HG03280 (cell line): ENCODE measurements at regions not wholly inside any gene's neighbourhood (a gene's known extent, or its start where the extent isn't known, plus 50 kb on each side); places are given as distances from the start of the nearest gene placed in this dataset.
A peak's percentile ranks its signal among the peaks of the same experiment; 100 is the strongest.
"Not testable (repeated sequence)": the region's sequence is repeated elsewhere in the genome, so short reads cannot be mapped to it uniquely, and the experiment has no call there.

Experiments used
- ATAC-seq: cut with Tn5 transposase; IDR thresholded peaks from one replicate; pipeline ENCODE4 v1.9.1; 2021; ENCODE audit warnings: mild to moderate bottlenecking, moderate library complexity; ENCODE audit not compliant: unreplicated experiment

GRCh38 chr9:33623658-33624586 is 99.9 kb downstream of the ANKRD18B start:
- peak; percentile 84 for ATAC-seq

DNA sequence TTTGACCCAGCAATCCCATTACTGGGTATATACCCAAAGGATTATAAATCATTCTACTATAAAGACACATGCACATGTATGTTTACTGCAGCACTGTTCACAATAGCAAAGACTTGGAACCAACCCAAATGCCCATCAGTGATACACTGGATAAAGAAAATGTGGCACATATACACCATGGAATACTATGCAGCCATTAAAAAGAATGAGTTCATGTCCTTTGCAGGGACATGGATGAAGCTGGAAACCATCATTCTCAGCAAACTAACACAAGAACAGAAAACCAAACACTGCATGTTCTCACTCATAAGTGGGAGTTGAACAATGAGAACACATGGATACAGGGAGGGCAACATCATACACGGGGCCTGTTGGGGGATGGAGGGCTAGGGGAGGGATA is 104.3 kb downstream of the ANKRD18B start:
- not testable (repeated sequence) for ATAC-seq

DNA sequence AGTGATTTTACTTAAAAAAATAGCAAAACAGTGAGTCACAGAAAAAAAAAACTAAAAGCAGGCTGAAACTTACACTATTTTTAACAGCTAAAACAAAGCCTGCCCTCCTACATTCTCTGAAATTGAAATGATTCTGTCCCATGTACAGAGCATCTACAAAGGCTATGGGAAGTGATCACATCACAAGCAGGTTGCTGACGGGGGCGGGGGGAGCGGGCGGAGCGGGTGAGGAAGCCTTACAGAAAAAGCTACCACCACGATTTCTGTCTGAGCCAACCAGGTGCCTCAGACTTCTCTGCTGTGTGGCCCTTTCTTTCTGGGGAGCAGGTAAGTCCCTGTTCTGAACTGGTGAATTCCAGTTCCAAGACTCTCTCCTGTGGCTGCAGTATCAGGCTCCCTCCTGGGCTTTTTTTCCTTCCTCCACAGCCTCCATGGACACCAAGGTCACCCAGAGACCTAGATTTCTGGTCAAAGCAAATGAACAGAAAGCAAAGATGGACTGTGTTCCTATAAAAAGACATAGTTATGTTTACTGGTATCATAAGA is 104.9 kb downstream of the ANKRD18B start:
- no peak for ATAC-seq

- ATAC-seq = no peak
Observed at GRCh38 chr9:33633636-33634035, 109.6 kb downstream of the ANKRD18B start.

DNA sequence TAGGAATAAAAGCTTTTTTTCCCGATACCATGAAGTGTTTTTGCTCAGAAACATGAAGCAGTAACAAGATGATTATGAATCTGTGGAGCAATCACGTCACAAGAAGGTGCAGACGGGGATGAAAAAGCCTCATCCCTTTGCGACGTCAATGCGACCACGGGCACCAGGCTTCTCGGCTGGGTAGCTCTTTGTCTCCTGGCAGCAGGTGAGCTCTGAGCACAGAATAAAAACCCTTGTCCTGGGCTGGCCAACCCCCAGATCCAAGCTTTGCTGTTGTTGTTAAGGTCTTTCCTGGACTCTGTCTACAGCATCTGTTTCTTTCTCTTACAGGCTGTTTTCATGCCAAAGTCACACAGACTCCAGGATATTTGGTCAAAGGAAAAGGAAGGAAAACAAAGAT is 113.8 kb downstream of the ANKRD18B start:
- no peak for ATAC-seq

DNA sequence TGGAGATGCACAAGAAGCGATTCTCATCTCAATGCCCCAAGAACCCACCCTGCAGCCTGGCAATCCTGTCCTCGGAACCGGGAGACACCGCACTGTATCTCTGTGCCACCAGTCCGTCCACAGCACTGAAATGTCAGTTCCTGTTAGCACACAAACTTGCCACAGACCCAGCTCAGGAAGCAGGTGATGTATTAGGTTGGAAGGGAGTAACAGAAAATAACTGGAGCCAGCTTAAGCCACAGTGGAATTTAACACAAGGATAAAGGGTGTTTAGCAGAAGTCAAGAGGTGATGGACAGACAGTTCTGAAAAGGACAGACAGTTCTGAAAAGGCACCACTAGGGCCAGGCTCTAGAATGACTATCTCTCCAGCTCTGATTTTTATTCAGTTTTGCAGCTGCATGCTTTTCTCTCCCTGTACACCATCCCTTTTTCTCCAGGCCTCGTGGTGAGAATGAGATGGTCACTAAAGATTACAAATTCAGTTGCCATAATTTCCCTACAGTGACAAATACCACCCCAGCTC is 114.4 kb downstream of the ANKRD18B start:
- ATAC-seq = no peak

DNA sequence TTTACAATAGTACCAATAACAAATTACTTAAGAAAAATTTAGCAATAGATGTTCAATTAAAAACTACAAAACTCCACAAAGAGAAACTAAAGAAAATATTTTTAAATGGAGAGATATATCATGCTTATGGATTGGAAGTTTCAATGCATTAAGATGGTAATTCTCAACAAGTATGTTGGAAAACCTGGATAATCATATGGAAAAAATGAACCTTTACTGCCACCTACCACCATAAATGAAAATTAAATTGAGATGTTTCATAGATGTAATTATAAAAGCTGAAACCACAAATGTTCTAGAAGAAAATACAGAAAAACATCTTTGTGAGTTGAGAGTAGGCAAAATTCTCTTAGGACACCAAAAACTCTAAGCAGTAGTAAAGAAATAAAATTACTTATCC is 121.7 kb downstream of the ANKRD18B start:
- ATAC-seq = no peak

GRCh38 chr9:33649463-33649862 is 125.4 kb downstream of the ANKRD18B start:
- ATAC-seq = no peak

DNA sequence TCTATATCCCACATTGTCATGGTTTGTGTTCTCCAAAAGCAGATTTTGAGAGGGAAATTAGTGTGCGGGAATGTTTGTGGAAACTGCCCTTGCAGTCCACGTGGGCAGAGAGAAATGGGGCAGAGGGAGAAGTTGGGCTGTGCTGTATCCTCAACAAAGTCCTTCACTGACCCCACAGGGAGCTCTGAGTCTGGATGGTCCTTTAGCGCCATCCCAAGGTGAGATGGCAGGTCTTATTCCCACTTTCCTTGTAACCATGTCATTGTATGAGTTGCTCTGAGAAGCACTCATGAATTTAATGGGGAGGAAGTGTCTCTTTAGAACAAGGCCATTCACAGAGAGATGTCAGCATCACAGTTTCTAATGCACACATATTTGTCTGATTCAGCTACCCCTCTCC is 127.1 kb downstream of the ANKRD18B start:
- no peak for ATAC-seq

DNA sequence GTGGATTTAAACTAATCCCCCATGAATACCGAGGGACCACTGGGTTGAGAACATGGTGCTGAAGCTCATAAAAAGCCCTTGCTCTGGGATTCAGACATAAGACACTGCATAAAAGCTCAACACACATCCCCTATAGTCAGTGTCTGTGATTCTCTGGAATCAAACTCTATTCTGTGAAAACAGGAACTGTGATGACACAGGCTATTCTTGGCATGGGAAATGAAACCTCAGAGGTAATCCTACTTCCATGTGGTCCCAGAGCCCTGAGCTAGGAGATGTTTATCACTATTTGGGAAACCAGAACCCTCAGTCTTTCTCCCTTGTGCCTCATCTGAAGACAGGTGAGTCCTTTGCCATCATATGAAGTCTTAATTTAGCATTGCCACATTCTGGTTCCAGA is 135.4 kb upstream of the PRSS3 start:
- no peak for ATAC-seq

- ATAC-seq = no peak
Observed at GRCh38 chr9:33660772-33661171, 134.6 kb upstream of the PRSS3 start.

- ATAC-seq = no peak
Observed at GRCh38 chr9:33661176-33661575, 134.2 kb upstream of the PRSS3 start.

DNA sequence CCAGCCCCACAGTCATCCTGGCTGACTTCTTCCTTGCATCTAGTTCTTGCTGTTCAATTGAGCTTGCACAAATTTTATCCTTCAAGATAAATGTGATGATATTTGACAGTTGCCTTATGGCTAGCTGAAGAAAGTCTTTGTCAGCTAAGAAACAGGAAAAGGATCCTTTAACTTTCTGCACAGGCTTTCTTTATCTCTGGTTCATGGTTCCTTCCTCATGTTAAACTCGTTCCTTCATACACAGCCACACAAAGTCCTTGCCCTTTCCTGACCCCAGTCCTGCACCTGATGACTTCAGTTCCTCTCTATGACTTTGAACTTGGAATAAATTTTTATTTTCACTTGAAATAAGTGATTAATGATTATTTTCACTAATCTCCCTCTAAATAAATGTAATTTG is 132.5 kb upstream of the PRSS3 start:
- ATAC-seq = no peak

DNA sequence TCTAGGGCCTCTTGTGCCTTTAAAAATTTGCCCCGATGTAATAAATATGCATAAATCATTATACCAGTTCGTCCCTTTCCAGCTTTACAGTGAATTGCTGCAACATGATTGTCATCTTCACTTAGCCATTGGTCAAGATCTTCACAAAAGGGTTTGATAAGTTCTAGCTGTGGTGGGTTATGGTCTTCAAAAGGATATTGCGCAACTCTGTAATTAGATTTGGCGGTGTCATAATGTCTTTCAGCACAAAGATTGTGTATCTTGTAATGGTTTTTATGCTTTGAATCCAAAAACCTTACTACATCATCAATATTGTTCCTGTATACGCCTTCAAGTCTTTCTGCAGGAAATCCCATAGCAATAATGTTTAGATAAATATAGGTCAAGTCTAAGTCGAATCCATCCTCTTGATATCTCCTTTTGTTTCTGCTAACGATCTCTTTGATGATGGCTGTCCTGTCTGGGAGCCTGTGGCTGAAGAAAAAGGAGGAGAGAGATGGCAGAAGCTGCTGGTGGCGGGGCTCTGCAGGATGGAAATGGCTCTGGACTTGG is 119.1 kb upstream of the PRSS3 start:
- ATAC-seq = not testable (repeated sequence)

- ATAC-seq = no peak
Observed at GRCh38 chr9:33676746-33677505, 118.4 kb upstream of the PRSS3 start.

DNA sequence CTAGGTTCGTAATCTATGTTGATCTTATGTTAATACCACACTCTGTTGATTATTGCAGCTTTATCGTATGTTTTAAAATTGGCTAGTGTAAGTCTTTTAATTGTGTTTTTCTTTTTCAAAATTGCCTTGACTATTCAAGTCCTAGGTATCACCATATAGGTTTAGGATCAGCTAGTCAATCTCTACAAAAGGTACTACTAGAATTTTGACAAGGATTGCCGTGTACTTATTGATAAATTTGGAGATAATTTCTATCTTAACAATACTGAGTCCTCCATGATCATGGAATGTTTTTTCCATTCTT is 117.9 kb upstream of the PRSS3 start:
- ATAC-seq = no peak

DNA sequence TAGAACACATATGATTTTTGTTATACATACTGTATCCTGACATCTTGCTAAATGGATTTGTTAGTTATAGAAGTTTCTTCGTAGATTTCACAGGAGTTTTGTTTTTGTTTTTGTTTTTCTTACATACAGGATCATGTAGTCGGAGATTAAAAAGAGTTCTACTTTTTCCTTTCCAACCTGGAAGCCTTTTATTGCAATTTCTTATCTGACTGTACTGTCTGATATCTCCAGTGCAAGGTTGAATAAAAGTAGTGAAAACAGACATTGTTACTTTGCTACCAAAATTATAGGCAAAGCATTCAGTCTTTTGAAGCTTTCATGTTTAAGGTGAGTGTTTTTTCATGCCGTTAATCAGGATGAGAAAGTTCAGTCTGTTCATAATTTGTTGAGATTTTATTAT is 117.4 kb upstream of the PRSS3 start:
- ATAC-seq = no peak

- ATAC-seq = no peak
Observed at GRCh38 chr9:33682551-33682950, 112.8 kb upstream of the PRSS3 start.

DNA sequence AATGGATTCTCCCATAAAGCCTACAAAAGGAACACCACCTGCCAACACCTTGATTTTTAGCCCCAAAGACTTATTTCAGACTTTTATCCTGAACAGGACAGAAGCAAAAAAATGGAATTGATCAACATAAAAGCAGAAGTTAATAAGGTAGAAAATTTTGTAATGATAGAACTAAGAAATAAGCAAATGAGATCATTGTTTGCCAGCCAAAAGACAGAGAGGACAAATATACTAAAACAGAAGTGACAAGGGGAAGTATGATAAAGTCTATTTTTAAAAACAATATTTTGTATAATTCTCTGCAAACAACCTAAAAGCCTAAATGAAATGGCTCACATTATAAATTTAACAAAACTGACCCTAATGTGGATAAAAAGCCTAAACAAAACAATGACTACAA is 110.5 kb upstream of the PRSS3 start:
- no peak for ATAC-seq

GRCh38 chr9:33686942-33687341 is 108.4 kb upstream of the PRSS3 start:
- ATAC-seq = no peak

DNA sequence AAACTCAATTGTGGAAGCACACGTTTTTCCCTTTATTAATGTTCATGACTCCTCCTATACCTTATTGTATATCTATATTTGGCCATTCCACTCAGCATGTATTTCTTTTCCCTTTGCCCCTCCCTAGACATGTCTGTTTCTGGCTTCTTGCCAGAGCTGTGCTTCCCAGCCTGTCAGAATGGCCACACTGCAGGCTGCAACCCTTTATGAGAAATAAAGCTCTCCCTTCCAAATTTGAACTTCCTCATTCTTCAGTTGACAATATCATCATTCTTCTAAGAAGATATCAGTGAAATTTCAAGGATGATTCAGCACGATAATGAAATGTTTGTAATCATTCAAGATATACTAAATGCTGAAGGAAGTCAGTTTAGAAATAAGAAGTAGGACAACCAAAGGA is 107.6 kb upstream of the PRSS3 start:
- no peak for ATAC-seq
